IMR-90 (cell line): ENCODE measurements at regions not wholly inside any gene's neighbourhood (a gene's known extent, or its start where the extent isn't known, plus 50 kb on each side); places are given as distances from the start of the nearest gene placed in this dataset.

ENCODE experiments used
- ATAC-seq: fragments of 200-7000 bp; cut with Tn5 transposase; 2 replicates; pipeline ENCODE4 v1.9.1; 2020; ENCODE audit warnings: low read depth, mild to moderate bottlenecking, moderate library complexity
- BruUV-seq: library from RNA; stranded (reverse); fragments of 400-500 nt; replicated peaks from 2 replicates; lab custom pipeline; 2021; lab: Mats Ljungman, UMichigan
- CTCF ChIA-PET: fragments of 300-600 bp; formaldehyde crosslinking; extraction: SDS; loops from one replicate; lab custom pipeline; 2021; ENCODE audit warnings: antibody characterized with exemption; lab: Yijun Ruan, JAX
- POLR2A ChIA-PET: fragments of 300-600 bp; sonication (Branson Sonifier 250); formaldehyde crosslinking; loops from one replicate; lab custom pipeline; 2022; ENCODE audit warnings: antibody characterized with exemption; ENCODE audit not compliant: unreplicated experiment; lab: Charles Lee
- DNase-seq: peaks from one replicate; pipeline ENCODE4 v3.0.0; 2013
- H2AFZ ChIP-seq: replicated peaks from 2 replicates; pipeline ENCODE3; 2013; ENCODE audit warnings: low read length, mild to moderate bottlenecking; ENCODE audit not compliant: poor library complexity
- H2AK5ac ChIP-seq: 2 replicates; pipeline ENCODE4 v1.6.1; 2013; ENCODE audit warnings: low read depth, low read length, inconsistent platforms
- H2AK9ac ChIP-seq: replicated peaks from 2 replicates; pipeline ENCODE3; 2013; ENCODE audit warnings: mild to moderate bottlenecking, low read depth, low read length, moderate library complexity; ENCODE audit not compliant: poor library complexity
- H2BK120ac ChIP-seq: 2 replicates; pipeline ENCODE4 v1.6.1; 2013; ENCODE audit warnings: low read depth, low read length, inconsistent platforms
- H2BK15ac ChIP-seq: 3 replicates; pipeline ENCODE4 v1.6.1; 2013; ENCODE audit warnings: low read depth, low read length, inconsistent platforms
- H2BK20ac ChIP-seq: 2 replicates; pipeline ENCODE4 v1.6.1; 2013; ENCODE audit warnings: low read depth, mild to moderate bottlenecking, inconsistent platforms, low read length, moderate library complexity
- H2BK5ac ChIP-seq: 2 replicates; pipeline ENCODE4 v1.6.1; 2013; ENCODE audit warnings: mild to moderate bottlenecking, low read depth, low read length, inconsistent platforms; ENCODE audit not compliant: poor library complexity, severe bottlenecking
- H3K14ac ChIP-seq: replicated peaks from 2 replicates; pipeline ENCODE4 v1.6.1; 2013; ENCODE audit warnings: low read depth, low read length, inconsistent platforms
- H3K18ac ChIP-seq: 2 replicates; pipeline ENCODE4 v1.6.1; 2013; ENCODE audit warnings: low read depth, low read length, control low read depth
- H3K23ac ChIP-seq: 2 replicates; pipeline ENCODE4 v1.6.1; 2013; ENCODE audit warnings: low read depth, low read length, inconsistent platforms
- H3K27ac ChIP-seq: 2 replicates; pipeline ENCODE4 v1.5.1; 2013; ENCODE audit warnings: mild to moderate bottlenecking, control low read depth, low read length; ENCODE audit not compliant: insufficient read depth
- H3K27me3 ChIP-seq: 2 replicates; pipeline ENCODE4 v1.6.1; 2013; ENCODE audit warnings: low read length; ENCODE audit not compliant: control insufficient read depth, insufficient read depth
- H3K36me3 ChIP-seq: 2 replicates; pipeline ENCODE4 v1.6.1; 2013; ENCODE audit warnings: low read length, mixed read lengths; ENCODE audit not compliant: control insufficient read depth, insufficient read depth
- H3K4ac ChIP-seq: 2 replicates; pipeline ENCODE4 v1.6.1; 2013; ENCODE audit warnings: low read depth, low read length, inconsistent platforms
- H3K4me1 ChIP-seq: 2 replicates; pipeline ENCODE4 v1.6.1; 2013; ENCODE audit warnings: low read length, mixed read lengths; ENCODE audit not compliant: control insufficient read depth, insufficient read depth
- H3K4me2 ChIP-seq: 2 replicates; pipeline ENCODE4 v1.6.1; 2013; ENCODE audit warnings: low read depth, mild to moderate bottlenecking, control low read depth, low read length, moderate library complexity
- H3K4me3 ChIP-seq: 2 replicates; pipeline ENCODE4 v1.5.1; 2013; ENCODE audit warnings: low read depth, mild to moderate bottlenecking, control low read depth, low read length, moderate library complexity; ENCODE audit not compliant: insufficient read depth
- H3K56ac ChIP-seq: 2 replicates; pipeline ENCODE4 v1.6.1; 2013; ENCODE audit warnings: low read length, inconsistent platforms; ENCODE audit not compliant: insufficient read depth; ENCODE audit errors: extremely low read depth
- H3K79me1 ChIP-seq, 2 experiments: 2 replicates each; pipeline ENCODE4 v1.6.1; 2013; ENCODE audit warnings: low read length in 2 of 2, inconsistent platforms in 1 of 2, low read depth in 1 of 2
- H3K9ac ChIP-seq: 2 replicates; pipeline ENCODE4 v1.6.1; 2013; ENCODE audit warnings: low read depth, low read length, control low read depth
- H3K9me1 ChIP-seq: 2 replicates; pipeline ENCODE4 v1.6.1; 2013; ENCODE audit warnings: low read length, inconsistent platforms; ENCODE audit not compliant: insufficient read depth
- H3K9me3 ChIP-seq: 2 replicates; pipeline ENCODE4 v1.6.1; 2013; ENCODE audit warnings: low read length; ENCODE audit not compliant: control insufficient read depth, insufficient read depth
- H4K20me1 ChIP-seq: 2 replicates; pipeline ENCODE4 v1.6.1; 2013; ENCODE audit warnings: low read length, inconsistent platforms; ENCODE audit not compliant: insufficient read depth
- H4K5ac ChIP-seq: 2 replicates; pipeline ENCODE4 v1.6.1; 2013; ENCODE audit warnings: mild to moderate bottlenecking, low read depth, low read length, control low read depth
- H4K8ac ChIP-seq, 2 experiments: 2 replicates each; pipeline ENCODE4 v1.6.1; 2013; ENCODE audit warnings: low read depth in 2 of 2, low read length in 2 of 2, control low read depth in 1 of 2, inconsistent platforms in 1 of 2
- H4K91ac ChIP-seq: 2 replicates; pipeline ENCODE4 v1.6.1; 2013; ENCODE audit warnings: low read depth, low read length, inconsistent platforms; ENCODE audit not compliant: insufficient read depth
- NFE2L2 ChIP-seq: fragments of 150-350 bp; IDR thresholded peaks from 2 replicates; pipeline ENCODE4 v1.6.1; 2016; ENCODE audit warnings: low read depth, mild to moderate bottlenecking, low read length
- RCOR1 ChIP-seq: IDR thresholded peaks from 2 replicates; pipeline ENCODE4 v1.6.1; 2012; ENCODE audit warnings: mild to moderate bottlenecking, low read length, improper control_type of control experiment; ENCODE audit not compliant: insufficient replicate concordance
- WGBS, 2 experiments: methylation state at CpG; one replicate each; pipeline versions ENCODE4 v1.1.5 to v1.1.7; 2013; ENCODE audit warnings: missing lambda C conversion rate in 2 of 2; ENCODE audit not compliant: insufficient read length in 1 of 2; ENCODE audit errors: extremely low coverage in 2 of 2; 5-methylcytosine and 5-hydroxymethylcytosine counted together
- dilution Hi-C: fragments of 300-500 bp; cut with HindIII; formaldehyde crosslinking; loops from one replicate; pipeline ENCODE4 v1.14.3; 2018; ENCODE audit warnings: low sequenced_read_pairs; ENCODE audit not compliant: unreplicated experiment
- in situ Hi-C: fragments of 300-500 bp; cut with MboI; formaldehyde crosslinking; loops from 3 replicates; pipeline ENCODE4 v1.14.3; 2019; ENCODE audit warnings: low sequenced_read_pairs, inconsistent platforms, mixed read lengths
- intact Hi-C: fragments of 100-400 bp; cut with micrococcal nuclease; formaldehyde crosslinking; loops from 2 replicates; pipeline ENCODE4 v1.10.0; 2022

GRCh38 chr11:107174856-107175255 is 156.6 kb upstream of the GUCY1A2 start:
- TF ChIP-seq RCOR1 (no peak), NFE2L2 (no peak)
- no peak overlapping the region for H4K8ac ChIP-seq
- H3K4me2 ChIP-seq: no peak overlapping the region
- intact Hi-C loops (no loop called here), in situ Hi-C loops (no loop called here), dilution Hi-C loops (no loop called here)
- H4K20me1 ChIP-seq: no peaks in the 10 kb centered on the region
- WGBS, 2 experiments: no CpG with 5 or more reads among the region's 5 CpGs
- H2BK20ac ChIP-seq: no peak overlapping the region
- no peak overlapping the region for H2AK5ac ChIP-seq
- no peaks in the 10 kb centered on the region for H3K36me3 ChIP-seq
- H2BK5ac ChIP-seq: no peak overlapping the region
- no peak overlapping the region for H2BK120ac ChIP-seq
- H3K27me3 ChIP-seq: no peaks in the 10 kb centered on the region
- no peak overlapping the region for H2BK15ac ChIP-seq
- ChIA-PET POLR2A (no interaction called here), CTCF (no interaction called here)
- DNase-seq (no peak), ATAC-seq (no peak)
- no peak overlapping the region for H3K14ac ChIP-seq
- no peaks in the 10 kb centered on the region for H3K4me1 ChIP-seq
- H2AFZ ChIP-seq: no peak overlapping the region
- no TSS peak for BruUV-seq
- H2AK9ac ChIP-seq: no peak overlapping the region
- no peak overlapping the region for H3K4me3 ChIP-seq
- H4K91ac ChIP-seq: no peak overlapping the region
- H4K5ac ChIP-seq: no peak overlapping the region
- no peaks in the 10 kb centered on the region for H3K9me1 ChIP-seq
- H3K9me3 ChIP-seq: peaks cover 17% of the 10 kb centered on the region
- no peaks in the 10 kb centered on the region for H3K79me1 ChIP-seq
- H3K9ac ChIP-seq: no peak overlapping the region
- no peak overlapping the region for H3K4ac ChIP-seq
- H3K27ac ChIP-seq: no peak overlapping the region
- H3K23ac ChIP-seq: no peak overlapping the region
- no peak overlapping the region for H3K18ac ChIP-seq
- no peak overlapping the region for H3K56ac ChIP-seq
